RPMI7951 (cell line): ENCODE measurements at regions not wholly inside any gene's neighbourhood (a gene's known extent, or its start where the extent isn't known, plus 50 kb on each side); places are given as distances from the start of the nearest gene placed in this dataset.
"Not testable (repeated sequence)": the region's sequence is repeated elsewhere in the genome, so short reads cannot be mapped to it uniquely, and the experiment has no call there.

Source experiments
- DNase-seq: peaks from one replicate; pipeline ENCODE4 v3.0.0-alpha.2; 2012; ENCODE audit warnings: low read depth

GRCh38 chr19:14283813-14284520, 78.0 kb upstream of the ADGRL1 start:
- DNase-seq = peak; percentile 97

GRCh38 chr19:14279270-14279669, 73.3 kb upstream of the ADGRL1 start:
- not testable (repeated sequence) for DNase-seq

DNA sequence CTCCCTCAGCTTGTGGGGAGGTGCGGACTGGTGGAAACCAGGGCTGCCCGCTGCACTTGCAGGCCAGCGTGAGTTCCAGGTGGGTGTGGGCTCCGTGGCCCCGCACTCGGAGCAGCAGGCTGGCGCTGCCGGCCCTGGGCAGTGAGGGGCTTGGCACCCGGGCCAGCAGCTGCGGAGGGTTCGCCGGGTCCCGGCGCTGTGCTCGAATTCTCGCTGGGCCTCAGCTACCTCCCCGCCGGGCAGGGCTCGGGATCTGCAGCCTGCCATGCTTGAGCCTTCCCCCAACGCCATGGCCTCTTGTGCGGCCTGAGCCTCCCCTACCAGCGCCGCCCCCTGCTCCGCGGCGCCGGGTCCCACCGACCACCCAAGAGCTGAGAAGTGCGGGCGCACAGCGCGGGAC, 71.6 kb upstream of the ADGRL1 start:
- DNase-seq = no peak

- DNase-seq = not testable (repeated sequence)
Measured at GRCh38 chr19:14275823-14276222, 69.9 kb upstream of the ADGRL1 start.

- DNase-seq = no peak
Measured at GRCh38 chr19:14272623-14273022, 66.7 kb upstream of the ADGRL1 start.

- no peak for DNase-seq
Measured at GRCh38 chr19:14271840-14272239, 65.9 kb upstream of the ADGRL1 start.

DNA sequence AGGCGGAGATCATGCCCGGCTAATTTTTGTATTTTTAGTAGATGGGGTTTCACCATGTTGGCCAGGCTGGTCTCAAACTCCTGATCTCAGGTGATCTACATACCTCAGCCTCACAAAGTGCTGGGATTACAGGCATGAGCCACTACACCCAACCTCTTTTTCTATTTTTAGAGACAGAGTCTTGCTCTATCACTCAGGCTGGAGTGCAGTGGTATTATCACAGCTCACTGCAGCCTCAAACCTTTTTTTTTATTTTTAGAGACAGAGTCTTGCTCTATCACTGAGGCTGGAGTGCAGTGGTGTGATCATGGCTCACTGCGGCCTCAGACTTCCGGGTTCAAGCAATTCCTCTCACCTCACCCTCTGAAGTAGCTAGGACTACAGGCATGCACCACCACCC, 64.6 kb upstream of the ADGRL1 start:
- DNase-seq = not testable (repeated sequence)

- no peak for DNase-seq
Measured at GRCh38 chr19:14267224-14267741, 61.3 kb upstream of the ADGRL1 start.

DNA sequence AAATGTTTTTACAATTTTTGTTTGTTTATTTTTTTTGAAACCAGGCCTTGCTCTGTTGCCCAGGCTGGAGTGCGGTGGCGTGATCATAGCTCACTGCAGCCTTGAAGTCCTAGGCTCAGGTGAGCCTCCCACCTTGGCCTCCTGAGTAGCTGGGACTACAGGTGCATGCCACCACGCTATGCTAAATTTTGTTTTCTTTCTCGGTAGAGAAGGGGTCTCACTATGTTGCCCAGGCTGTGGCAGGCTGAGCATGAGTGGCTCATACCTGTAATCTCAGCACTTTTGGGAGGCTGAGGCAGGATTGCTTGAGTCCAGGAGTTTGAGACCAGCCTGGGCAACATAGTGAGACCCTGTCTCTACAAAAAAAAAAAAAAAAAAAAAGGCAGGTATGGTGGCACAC, 60.2 kb upstream of the ADGRL1 start:
- not testable (repeated sequence) for DNase-seq

DNA sequence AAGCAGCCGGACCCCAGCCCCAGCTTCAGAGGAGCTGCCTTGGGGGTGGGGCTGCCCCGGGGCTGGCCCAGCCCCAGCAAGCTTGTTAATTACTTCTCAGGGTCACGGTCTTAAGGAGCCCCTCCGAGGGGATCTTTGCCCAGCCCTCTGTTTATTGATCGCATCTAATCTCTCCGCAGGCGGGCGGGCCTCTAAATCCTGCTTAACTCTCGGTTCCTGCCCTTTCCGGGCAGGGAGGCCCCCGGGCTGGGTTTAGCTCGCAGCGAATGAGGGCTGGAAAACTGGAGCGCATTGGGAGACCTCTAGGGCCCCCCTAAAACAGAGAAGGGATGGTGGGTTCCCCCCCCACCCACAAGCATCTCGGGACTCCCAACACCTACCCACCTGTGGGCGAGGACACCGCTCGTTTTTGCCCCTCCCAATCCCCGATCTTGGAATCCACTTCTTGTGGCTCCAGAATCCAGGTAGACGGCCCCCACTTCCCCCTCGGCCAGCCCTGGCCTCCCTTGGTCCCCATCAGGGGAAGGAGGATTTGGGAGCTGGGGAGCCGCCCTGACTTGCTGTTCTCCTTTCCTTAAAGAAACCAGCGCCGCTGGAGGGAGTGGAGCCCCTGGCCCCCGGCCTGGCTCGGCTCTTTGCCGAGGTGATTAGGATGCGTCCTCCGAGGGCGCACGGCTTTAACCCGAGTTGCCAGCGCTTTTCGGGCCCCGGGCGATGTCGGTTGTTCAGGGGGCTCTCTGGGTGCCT, 59.5 kb upstream of the ADGRL1 start:
- no peak for DNase-seq

DNA sequence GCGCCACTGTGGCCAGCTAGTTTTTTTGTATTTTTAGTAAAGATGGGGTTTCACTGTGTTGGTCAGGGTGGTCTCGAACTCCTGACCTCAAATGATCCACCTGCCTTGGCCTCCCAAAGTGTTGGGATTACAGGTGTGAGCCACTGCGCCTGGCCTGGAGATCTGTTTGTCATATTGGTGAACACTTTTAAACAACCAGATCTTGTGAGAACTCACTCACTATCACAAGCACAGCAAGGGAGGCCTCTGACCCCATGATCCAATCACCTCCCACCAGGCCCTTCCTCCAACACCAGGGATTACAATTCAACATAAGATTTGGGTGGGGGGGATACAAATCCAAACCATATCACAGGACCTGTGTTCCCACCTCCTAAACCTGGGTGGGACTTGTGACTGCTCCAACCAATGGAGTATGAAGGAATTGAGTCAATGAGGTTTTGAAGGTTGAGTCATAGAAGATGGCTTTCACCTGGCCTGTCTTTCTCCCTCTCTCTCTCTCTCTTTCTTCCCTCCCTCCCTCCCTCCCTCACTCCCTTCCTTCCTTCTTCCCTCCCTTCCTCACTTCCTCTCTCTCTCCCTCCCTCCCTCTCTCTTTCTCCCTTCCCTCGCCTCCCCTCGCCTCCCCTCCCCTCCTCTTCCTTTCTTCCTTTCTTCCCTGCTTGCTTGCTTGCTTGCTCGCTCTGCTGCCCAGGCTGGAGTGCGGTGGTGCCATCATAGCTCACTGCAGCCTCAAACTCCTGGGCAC, 50.1 kb upstream of the ADGRL1 start:
- DNase-seq = not testable (repeated sequence)
